ENCODE measurements at regions not wholly inside any gene's neighbourhood (a gene's known extent, or its start where the extent isn't known, plus 50 kb on each side); places are given as distances from the start of the nearest gene placed in this dataset.
"Not testable (repeated sequence)": the region's sequence is repeated elsewhere in the genome, so short reads cannot be mapped to it uniquely, and the experiment has no call there.

DNA sequence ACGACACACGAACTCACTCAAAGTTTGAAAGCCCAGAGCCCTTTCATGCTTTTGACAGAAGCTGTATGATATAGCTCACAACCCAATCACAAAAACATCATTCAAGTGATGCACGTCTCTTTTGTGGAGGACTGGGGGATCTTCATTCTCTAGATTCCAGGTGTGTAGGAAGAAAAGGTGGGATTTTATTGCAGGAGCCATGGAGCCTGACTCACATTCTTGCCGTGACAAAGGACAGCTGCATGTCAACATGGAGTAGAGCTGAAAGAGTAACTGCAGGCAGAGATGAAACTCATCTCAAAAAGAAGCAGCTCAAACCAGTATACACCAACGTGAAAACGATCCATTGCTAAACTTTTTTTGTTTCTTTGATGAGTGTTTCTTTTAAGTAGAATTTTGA lies 50.9 kb upstream of the PDE1A start:
- CTCF ChIA-PET: no interaction called here
- Mint-ChIP-seq H3K4me3 (no peak overlapping the region), H3K9me3 (peaks cover 6% of the 10 kb centered on the region), H3K27ac (no peak overlapping the region), H3K4me1 (no peaks in the 10 kb centered on the region), H3K27me3 (no peaks in the 10 kb centered on the region), H3K36me3 (no peaks in the 10 kb centered on the region)
- no peak for DNase-seq

DNA sequence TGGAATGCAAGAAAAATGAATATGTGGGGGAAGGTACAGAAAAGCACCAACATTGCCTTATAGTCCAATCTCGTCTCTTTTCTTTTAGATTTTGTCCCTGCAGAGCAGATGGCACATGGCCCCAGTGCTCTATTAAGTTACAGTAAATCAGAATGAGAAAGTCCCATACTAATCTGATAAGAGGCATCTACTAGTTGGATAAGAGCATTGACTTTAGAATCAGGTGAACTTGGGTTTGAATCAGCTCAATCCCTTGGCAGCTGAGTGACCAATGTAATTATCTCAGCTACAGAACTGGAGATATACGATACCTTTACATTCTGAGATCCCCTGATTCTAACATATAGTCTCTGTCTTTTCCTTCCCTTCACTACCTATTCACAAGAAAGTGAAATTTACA lies 54.8 kb upstream of the PDE1A start:
- no peaks in the 10 kb centered on the region for H3K36me3 Mint-ChIP-seq
- no peaks in the 10 kb centered on the region for H3K9me3 Mint-ChIP-seq
- no peak for DNase-seq
- no peaks in the 10 kb centered on the region for H3K4me1 Mint-ChIP-seq
- no peaks in the 10 kb centered on the region for H3K27me3 Mint-ChIP-seq
- H3K4me3 Mint-ChIP-seq: no peak overlapping the region
- H3K27ac Mint-ChIP-seq: no peak overlapping the region
- CTCF ChIA-PET: no interaction called here

DNA sequence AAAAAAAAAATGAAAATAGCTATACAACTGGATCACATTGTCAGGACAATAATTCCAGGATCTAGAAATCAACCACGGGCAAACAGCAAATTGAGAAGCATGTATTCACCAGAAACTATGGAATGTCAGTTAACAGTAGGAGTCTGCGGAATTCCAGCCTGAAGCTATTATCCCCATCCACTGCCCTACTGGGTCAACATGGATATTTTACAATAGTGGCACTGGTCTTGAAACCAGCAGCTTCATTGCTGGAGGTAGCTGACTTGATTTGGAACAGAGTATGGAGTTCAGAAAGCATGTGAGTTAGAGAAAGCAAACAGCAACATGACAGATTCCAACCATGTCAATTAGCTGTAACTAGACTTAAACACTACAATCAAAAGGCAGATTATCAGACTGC lies 55.7 kb upstream of the PDE1A start:
- Mint-ChIP-seq H3K4me3 (no peak overlapping the region), H3K4me1 (no peaks in the 10 kb centered on the region), H3K9me3 (no peaks in the 10 kb centered on the region), H3K27ac (no peak overlapping the region), H3K27me3 (no peaks in the 10 kb centered on the region), H3K36me3 (no peaks in the 10 kb centered on the region)
- CTCF ChIA-PET: no interaction called here
- no peak for DNase-seq

DNA sequence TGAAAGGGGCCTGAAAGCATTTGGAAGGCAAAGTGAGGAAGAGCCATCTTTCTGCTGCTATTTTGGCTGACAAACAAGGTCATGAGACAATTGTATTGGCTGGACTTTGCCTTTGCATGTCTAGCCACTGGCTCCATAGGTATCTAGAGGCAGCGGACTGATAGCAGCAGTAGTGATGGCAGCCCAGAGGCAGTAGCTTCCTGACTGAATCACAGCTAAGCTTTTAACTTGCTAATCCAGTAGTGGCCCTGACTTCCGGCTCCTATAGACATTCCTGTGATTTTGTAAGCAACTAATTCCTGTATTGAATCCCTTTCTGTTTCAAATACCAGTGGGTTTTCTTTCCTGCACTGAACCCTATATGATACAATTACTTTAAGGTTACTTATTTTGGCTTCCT lies 69.8 kb upstream of the PDE1A start:
- CTCF ChIA-PET: no interaction called here
- no peaks in the 10 kb centered on the region for H3K27me3 Mint-ChIP-seq
- no peaks in the 10 kb centered on the region for H3K36me3 Mint-ChIP-seq
- DNase-seq: no peak
- no peaks in the 10 kb centered on the region for H3K9me3 Mint-ChIP-seq
- H3K4me3 Mint-ChIP-seq: no peak overlapping the region
- H3K4me1 Mint-ChIP-seq: no peaks in the 10 kb centered on the region
- H3K27ac Mint-ChIP-seq: no peak overlapping the region

DNA sequence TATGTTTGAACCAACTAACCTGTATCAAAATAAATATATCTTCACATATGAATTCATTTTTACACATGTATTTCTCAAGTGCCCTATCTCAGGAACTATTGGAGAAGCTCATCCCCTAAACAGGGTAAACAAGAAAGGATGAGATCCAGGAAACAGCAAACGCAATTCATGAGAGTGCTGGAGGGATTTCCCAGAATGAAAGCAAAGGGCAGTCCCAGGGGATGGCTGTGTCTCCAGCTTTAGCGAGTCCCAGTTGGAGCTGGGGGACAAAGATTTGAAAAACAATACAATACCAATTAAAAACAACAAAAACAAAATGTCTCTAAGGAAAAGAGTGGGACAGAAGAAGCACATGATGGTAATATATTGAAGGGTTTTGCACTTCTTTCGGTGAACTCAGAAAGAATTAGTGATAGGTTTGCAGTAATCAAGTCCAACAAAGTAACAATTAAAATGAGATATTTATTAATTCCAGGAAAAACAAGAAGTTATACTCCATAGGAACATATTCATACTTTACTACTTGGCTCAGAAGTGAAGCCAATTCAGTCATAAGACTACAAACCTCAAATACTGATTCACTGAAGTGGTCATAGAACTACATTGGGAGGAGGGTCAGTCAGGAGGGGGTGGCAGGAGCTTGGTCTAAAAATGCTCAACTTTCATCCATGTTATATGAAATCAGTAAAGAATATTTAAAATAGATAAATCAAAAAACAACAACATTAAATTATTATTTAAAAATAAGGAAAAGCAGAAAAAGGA lies 73.1 kb upstream of the PDE1A start:
- Mint-ChIP-seq H3K4me3 (no peak overlapping the region), H3K27me3 (no peaks in the 10 kb centered on the region)
- CTCF ChIA-PET: no interaction called here

DNA sequence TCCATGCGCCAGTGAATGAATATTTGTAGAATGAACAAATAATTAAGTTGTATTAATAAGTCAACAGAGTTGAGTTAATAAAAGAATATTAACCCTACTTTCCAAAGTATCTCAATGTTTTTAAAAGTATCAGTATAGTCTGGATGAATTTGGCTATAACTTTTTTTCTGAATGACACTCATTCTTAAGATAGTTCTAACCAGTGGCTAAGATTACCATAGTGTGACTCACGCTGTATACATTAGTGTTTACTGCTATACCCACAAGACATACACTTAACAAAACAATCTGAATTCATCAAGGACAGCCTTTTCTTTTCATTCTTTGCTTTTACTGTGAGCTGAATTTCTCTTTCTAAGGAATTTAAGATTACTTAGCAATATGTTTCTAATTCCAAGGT lies 77.0 kb upstream of the PDE1A start:
- Mint-ChIP-seq H3K36me3 (no peaks in the 10 kb centered on the region), H3K4me3 (no peak overlapping the region), H3K27me3 (no peaks in the 10 kb centered on the region), H3K27ac (no peak overlapping the region), H3K4me1 (no peaks in the 10 kb centered on the region), H3K9me3 (no peaks in the 10 kb centered on the region)
- CTCF ChIA-PET: no interaction called here
- no peak for DNase-seq

More for the DNA sequence above, 73.1 kb upstream of the PDE1A start:
- Mint-ChIP-seq H3K9me3 (no peaks in the 10 kb centered on the region), H3K4me1 (no peaks in the 10 kb centered on the region), H3K27ac (no peak overlapping the region), H3K36me3 (no peaks in the 10 kb centered on the region)
- DNase-seq: no peak

DNA sequence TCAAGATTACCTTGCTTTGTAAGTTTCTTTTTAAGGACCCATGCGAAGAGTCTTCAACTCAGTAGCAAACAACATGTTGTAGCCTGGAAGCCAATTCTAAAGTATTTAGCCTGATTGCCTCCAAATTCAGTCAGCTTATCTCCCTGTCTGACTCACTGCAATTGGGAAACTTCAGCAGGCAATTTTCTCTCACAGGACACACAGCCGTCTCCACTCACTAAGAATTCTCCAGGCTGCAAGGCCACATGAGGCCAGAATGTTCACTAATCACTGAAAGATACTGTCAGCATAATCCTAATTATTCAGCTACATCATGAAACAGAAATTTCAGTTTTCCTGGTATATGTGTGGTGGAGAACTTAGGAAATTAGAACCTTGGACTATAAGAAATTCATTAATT lies 78.1 kb upstream of the PDE1A start:
- Mint-ChIP-seq H3K36me3 (no peaks in the 10 kb centered on the region), H3K4me1 (no peaks in the 10 kb centered on the region), H3K27me3 (no peaks in the 10 kb centered on the region), H3K4me3 (no peak overlapping the region), H3K27ac (no peak overlapping the region), H3K9me3 (no peaks in the 10 kb centered on the region)
- DNase-seq: no peak
- CTCF ChIA-PET: no interaction called here

DNA sequence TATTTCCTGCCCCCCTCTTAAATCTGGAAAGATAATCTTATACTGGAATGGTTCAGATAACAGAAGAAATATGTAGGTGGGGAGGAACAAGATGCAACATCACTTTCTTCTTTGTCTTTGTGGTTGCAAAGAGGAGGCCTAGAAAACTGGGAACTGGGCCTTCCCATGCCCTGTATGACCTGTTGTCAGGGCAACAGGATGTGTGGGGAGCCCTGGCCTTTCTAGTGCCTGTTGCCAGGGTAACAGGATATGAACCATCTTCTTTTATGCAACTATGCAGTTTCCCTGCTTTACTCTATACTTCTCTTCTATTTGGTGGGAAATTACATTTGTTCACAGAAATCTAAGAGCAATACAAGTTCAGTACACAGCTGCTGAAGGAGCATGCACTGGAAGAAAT lies 79.8 kb upstream of the PDE1A start:
- H3K4me1 Mint-ChIP-seq: no peaks in the 10 kb centered on the region
- CTCF ChIA-PET: interaction anchor here (0.7 kb wide), 1 partner anchor 9 kb away, joined by 3 read pairs; no protein-coding TSS in a partner anchor
- DNase-seq: no peak
- no peaks in the 10 kb centered on the region for H3K27me3 Mint-ChIP-seq
- no peak overlapping the region for H3K27ac Mint-ChIP-seq
- H3K4me3 Mint-ChIP-seq: no peak overlapping the region
- no peaks in the 10 kb centered on the region for H3K9me3 Mint-ChIP-seq
- H3K36me3 Mint-ChIP-seq: no peaks in the 10 kb centered on the region

DNA sequence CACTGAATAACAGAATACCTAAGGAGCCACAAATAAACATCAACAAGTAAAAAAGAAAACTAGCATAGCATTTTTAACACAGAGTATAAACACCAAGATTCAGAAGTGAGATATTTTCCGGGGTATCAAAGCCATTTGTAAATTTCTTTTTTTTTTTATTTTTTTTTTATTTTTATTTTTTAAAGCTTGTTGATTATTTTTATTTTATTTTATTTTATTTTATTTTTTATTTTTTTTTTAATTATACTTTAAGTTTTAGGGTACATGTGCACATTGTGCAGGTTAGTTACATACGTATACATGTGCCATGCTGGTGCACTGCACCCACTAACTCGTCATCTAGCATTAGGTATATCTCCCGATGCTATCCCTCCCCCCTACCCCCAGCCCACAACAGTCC lies 81.7 kb upstream of the PDE1A start:
- H3K27ac Mint-ChIP-seq, H3K9me3 Mint-ChIP-seq, H3K4me3 Mint-ChIP-seq, H3K27me3 Mint-ChIP-seq, H3K36me3 Mint-ChIP-seq, DNase-seq, H3K4me1 Mint-ChIP-seq, CTCF ChIA-PET: not testable (repeated sequence)

DNA sequence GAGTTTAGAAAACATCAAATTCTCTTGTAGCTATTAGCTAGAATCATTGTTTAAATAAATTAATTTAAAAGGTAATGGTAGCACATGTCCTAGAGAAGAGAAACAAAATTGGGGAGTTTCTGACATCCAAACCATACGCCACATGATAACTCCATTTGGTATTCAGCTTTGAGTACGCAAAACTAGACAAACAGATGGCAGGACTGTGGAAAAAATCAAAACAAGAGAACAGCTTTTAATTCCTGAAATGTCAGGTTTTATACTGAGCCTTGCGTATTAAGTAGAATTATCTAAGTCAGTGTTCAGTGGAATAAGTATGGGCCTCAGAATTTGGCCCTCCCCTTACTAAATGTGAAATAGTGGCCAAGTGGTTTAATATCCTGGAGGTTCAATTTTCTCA lies 82.4 kb upstream of the PDE1A start:
- no peak for DNase-seq
- no peak overlapping the region for H3K27ac Mint-ChIP-seq
- H3K9me3 Mint-ChIP-seq: no peaks in the 10 kb centered on the region
- no peak overlapping the region for H3K4me3 Mint-ChIP-seq
- no peaks in the 10 kb centered on the region for H3K27me3 Mint-ChIP-seq
- no peaks in the 10 kb centered on the region for H3K4me1 Mint-ChIP-seq
- no peaks in the 10 kb centered on the region for H3K36me3 Mint-ChIP-seq
- CTCF ChIA-PET: no interaction called here

DNA sequence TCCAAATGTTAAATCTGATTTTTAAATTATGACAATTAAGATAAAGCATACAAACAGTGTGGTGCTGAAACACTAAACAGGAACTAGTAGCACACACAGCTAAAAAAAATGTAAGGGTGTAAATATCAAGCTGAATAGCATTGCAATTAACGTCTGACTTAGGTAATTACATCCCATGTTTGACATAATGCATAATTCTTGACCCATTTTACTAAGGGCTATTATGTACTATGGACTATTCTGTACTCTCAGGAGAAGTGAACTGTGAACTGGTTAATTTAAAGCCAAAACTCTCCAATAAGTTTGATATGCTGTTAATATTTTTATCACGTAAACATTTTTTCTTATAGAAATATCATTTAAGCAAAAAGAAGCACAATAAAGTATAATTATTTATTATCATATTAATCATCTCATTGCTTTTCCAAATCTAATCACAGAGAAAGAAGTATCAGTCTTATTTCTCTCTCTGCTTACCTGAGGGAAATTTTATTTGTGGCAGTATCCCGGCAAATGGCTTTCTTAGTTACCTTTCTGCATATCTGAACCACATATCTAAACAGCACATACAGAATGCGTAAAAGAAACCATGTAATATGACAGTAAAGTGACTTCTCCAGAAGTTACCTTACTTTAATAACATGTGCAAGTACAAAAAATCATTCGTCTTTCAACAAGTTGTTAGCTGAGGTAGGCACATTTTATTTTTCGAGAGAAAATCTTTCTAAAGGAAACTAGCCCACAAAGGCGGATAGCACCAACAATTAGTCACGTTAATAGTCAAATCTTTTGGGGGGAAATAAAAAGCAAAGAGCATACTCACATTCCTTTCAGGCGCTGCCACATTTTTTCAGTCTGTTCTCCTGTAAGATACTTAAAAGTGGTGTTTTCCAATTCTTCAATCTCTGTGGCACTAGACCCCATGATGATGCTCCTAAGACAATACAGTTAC lies 94.9 kb upstream of the PDE1A start:
- Mint-ChIP-seq H3K27ac (no peak overlapping the region), H3K4me3 (no peak overlapping the region), H3K36me3 (no peaks in the 10 kb centered on the region), H3K9me3 (no peaks in the 10 kb centered on the region), H3K27me3 (no peaks in the 10 kb centered on the region), H3K4me1 (no peaks in the 10 kb centered on the region)
- CTCF ChIA-PET: no interaction called here
- no peak for DNase-seq

DNA sequence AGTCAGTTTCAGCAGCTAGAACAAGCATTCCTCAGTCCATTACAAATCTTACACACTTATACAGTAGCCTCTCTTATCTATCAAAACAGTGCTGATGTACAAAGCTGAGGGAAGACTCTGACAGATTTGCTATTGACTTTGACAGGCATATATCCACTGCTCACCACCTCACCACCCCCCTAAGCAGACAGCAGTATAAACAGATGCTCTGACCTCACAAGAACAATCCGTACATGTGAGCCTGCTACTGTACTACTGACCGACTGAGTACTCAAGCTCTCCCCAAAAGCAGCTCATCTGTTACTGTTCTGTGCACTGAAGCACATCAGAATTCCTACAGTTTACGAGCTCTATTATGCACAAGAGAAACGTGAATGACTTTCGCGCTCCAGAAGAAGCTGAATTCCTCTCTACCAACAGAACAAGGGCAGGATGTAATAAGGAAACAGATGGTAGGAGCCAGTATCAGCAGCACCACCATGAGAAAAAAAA lies 95.6 kb upstream of the PDE1A start:
- Mint-ChIP-seq H3K4me1 (no peaks in the 10 kb centered on the region), H3K4me3 (no peak overlapping the region), H3K9me3 (no peaks in the 10 kb centered on the region), H3K36me3 (no peaks in the 10 kb centered on the region), H3K27me3 (no peaks in the 10 kb centered on the region), H3K27ac (no peak overlapping the region)
- DNase-seq: no peak
- CTCF ChIA-PET: no interaction called here

DNA sequence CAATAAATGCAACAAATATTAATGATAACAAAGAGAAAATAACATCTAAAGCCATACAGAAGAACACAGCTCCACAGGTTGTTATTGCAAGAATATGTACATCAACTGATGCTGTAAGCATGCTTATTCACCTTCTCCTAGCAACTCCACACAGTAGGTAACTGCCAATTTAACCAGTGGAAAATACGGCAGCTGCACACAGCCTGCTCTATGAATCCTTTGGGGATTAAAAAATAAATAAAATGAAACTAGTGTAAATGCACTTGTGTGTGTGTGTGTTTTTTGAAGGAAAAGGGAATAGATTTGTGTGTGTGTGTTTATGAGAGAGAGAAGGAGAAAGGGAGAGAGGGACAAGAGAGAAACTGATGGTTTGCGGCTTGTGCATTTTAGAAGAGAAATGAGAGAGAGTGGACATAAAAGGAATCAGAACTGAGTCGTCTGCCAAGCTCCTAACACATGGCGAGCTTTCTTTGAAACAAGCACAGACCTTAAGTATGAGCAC lies 96.2 kb upstream of the PDE1A start:
- Mint-ChIP-seq H3K27ac (no peak overlapping the region), H3K4me3 (no peak overlapping the region), H3K9me3 (no peaks in the 10 kb centered on the region), H3K4me1 (no peaks in the 10 kb centered on the region), H3K27me3 (no peaks in the 10 kb centered on the region), H3K36me3 (no peaks in the 10 kb centered on the region)
- no peak for DNase-seq
- CTCF ChIA-PET: no interaction called here

DNA sequence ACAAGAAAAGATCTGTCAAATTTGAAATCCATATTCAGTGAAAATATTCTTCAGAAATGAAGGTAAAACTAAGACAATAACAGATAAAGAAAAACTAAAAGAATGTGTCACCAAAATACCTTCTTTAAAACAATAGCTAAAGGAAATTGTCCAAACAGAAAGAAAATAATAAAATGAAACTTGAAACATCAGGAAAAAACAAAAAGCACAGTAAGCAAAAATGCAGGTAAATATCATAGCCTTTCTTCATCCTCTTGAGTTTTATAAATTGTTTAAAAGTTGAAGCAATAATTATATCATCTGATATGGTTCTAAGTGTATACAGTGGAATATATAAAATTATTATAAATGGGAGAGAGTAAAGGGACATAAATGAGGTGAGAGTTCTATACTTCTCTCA lies 103.8 kb upstream of the PDE1A start:
- H3K4me1 Mint-ChIP-seq: no peaks in the 10 kb centered on the region
- H3K27me3 Mint-ChIP-seq: no peaks in the 10 kb centered on the region
- H3K36me3 Mint-ChIP-seq: no peaks in the 10 kb centered on the region
- no peak overlapping the region for H3K27ac Mint-ChIP-seq
- no peak for DNase-seq
- CTCF ChIA-PET: interaction anchor here (1.0 kb wide), 1 partner anchor 41 kb away, joined by 3 read pairs; no protein-coding TSS in a partner anchor
- H3K4me3 Mint-ChIP-seq: no peak overlapping the region
- peaks cover 2% of the 10 kb centered on the region for H3K9me3 Mint-ChIP-seq

DNA sequence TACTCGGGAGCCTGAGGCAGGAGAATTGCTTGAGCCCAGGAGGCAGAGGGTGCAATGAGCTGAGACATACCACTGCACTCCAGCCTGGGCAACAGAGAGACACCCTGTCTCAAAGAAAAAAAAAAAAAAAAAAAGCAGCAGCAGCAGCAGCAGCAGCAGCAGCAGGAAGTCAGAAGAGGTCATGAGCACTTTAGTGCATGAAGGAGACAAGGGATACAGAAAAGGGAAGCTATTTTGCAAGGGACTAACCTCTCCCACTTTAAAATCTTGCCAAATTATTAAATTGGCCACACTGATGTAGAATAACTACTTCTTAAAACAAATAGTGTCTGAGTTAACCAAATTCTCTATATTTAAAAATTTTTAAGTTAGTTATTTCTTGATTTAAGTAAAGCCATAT lies 113.4 kb upstream of the PDE1A start:
- Mint-ChIP-seq H3K4me3 (no peak overlapping the region), H3K9me3 (no peaks in the 10 kb centered on the region), H3K4me1 (no peaks in the 10 kb centered on the region), H3K27ac (no peak overlapping the region), H3K36me3 (no peaks in the 10 kb centered on the region), H3K27me3 (no peaks in the 10 kb centered on the region)
- CTCF ChIA-PET: no interaction called here
- DNase-seq: no peak
